ENCODE measurements at regions not wholly inside any gene's neighbourhood (a gene's known extent, or its start where the extent isn't known, plus 50 kb on each side); places are given as distances from the start of the nearest gene placed in this dataset.
"Not testable (repeated sequence)": the region's sequence is repeated elsewhere in the genome, so short reads cannot be mapped to it uniquely, and the experiment has no call there.

DNA sequence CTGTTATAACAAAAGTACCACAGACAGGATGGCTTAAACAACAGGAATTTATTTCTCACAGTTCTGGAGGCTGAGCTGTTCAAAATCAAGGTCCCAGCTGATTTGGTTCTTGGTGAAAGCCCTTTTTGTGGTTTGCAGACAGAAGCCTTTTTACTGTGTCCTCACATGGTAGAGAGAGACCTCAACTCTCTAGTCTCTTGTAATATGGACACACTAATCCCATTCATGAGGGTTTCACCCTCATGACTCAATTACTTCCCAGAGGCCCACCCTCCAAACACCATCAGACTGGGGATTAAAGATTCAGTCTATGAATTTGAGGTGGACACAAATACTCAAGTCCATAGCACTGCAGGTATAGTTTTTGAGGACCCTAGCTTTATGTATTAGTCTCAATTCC is 97.3 kb upstream of the WIPF3 start:
- not testable (repeated sequence) for DNase-seq

DNA sequence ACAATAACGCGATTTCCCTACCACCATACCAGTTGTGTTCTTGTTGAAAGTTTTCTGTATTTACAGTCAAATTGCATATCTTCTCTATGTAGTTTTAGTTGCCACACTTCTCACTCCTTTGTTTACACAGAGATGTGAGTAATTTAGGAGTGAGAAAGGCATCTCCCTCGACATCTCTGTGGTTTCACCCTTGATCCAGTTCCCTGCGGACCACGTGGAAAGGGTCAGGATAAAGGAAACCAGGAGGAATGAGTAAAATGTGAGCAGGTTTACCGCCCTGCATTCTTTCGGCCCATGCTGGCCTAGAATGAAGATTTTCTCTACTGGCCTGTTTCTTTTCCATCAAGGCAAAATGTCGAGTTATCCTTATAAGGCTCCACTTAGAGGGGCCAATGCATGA is 83.2 kb upstream of the WIPF3 start:
- DNase-seq: not testable (repeated sequence)

DNA sequence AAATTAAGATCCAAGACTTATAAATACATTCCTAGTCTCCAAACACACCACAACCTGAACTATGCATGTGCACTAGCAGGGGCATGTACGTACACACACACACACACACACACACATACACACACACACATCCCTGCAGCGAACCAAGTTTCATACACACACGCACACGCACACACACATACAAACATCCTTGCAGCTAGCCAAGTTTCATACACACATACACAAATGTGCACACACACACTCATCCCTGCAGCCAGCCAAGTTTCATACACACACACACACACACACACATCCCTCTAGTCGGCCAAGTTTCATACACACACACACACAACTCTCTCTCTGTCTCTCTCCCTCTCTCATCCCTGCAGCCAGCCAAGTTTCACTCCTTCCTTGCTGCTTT is 82.7 kb upstream of the WIPF3 start:
- DNase-seq: no peak

DNA sequence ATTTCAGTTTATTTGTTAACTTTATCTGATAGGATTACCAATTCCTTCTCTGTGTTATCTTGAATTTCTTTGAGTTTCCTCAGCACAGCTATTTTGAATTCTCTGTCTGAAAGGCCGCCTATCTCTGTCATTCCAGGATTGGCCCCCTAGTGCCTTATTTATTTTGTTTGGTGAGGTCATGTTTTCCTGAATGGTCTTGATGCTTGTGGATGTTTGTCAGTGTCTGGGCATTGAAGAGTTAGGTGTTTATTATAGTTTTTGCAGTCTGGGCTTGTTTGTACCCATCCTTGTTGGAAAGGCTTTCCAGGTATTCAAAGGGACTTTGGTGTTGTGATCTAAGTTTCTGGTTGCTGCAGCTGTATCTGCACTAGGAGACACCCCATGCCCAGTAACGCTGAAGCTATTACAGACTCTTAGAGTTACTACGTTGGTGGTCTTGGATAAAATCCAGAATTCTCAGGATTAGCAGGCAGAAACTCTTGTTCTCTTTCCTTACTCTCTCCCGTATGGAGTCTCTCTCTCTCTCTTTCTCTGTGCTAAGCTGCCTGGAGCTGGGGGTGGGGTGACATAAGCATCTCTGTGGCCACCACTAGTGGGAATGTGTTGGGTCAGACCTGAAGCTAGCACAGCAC is 76.7 kb upstream of the WIPF3 start:
- DNase-seq: not testable (repeated sequence)

DNA sequence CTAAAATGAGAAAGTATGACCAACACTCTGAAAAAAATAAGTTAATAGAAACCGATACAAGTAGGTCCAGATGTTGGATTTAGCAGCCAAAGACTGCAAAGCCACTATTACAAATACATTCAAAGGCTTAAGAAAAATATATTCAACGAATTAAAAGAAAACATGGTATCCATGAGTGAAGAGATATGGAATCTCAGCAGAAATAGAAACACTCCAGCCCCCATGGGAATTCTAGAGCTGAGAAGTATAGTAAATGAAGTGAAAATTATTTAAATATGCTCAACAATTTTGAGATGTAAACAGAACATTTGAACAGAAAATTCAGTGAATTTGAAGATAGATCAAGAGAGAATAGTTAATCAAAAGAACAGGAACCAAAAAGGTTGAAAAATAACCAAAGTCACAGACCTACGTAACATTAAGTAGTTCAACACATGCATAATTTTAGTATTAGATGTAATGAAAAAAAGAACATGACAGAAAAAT is 72.0 kb upstream of the WIPF3 start:
- no peak for DNase-seq

DNA sequence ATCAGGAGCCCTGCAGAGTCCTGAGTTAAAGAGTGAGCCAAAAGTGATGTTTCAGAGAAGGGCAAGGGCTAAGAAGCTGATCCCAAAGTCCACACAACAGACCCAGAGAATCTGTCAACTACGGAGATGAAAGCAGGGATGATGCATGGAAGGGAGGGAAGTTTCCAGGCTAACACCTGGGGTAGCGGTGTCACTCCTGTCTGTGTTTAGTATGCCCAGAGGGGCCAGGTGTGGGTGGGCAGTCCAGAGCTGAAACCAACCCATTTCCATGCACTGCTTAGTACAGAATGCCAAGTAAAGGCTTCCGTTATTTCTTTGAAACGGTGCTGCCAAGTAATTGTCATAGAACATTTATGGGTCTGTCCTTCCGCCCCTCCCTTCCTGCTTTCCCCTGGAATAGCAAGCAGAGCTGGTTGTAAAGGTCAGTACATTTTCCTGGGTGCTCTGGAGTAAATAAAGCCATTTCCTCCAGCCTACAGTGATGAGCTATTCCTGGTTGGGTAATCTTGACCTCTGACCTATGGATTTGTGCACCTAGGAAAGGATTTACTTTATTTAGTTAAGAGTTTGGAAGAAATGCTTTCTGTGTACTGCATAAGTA is 58.6 kb upstream of the WIPF3 start:
- DNase-seq: not testable (repeated sequence)

DNA sequence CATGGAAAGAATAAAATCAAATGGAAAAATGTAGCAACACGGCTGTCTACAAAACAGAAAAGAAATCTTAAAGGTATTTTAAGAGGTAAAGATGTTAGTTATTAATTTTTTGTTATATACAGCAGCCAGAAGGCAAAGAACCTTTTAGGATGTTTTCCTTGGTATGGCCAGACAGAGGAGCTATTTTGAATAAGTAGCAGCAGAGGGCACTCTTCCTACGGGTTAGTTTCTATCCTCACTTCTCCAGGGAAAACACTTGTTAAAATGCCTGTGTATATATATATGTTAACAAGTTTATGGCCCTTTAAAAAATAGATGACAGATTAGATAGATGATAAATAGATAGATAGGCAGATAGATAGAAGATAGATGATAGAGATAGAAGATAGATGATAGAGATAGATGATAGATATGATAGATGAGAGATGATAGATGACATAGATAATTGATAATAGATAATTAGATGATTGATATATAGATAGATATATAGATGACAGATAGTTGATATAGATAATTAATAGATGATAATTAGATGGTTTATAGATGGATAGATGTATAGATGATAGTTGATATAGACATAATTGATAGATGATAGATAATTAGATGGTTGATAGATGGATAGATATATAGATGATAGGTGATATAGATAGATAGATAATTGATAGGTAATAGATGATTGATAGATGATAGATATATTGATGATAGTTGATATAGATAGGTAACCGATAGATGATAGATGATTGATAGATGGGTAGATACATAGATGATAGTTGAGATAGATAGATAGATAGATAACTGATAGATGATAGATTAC is 57.8 kb upstream of the WIPF3 start:
- peak; percentile 7 for DNase-seq

DNA sequence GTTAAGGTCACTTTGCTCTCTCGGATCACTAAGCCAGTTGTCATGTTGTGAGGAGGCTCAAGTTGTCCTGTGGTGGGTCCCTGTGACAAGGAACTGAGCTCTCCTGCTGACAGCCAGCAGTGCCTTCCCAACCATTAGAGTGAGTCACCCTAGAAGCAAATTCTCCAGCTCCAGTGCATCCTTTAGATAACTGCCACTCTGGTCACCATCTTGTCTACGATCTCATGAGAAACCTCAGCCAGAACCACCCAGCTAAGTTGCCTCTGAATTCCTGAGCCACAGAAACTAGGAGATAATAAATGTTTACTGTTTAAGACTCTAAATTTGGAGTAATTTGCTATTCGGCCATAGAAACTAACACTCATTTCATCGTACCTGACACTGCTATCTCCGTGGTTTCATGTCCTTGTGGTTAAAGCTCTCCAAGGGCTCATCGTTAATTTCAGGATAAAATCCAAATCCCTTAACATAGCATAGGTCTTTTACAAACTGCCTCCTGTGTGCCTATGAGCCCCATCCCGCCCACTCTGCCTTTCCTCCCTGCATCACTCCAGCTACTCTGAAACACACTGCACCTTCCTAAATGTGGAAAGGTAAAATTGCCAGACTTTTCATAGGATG is 56.5 kb upstream of the WIPF3 start:
- DNase-seq: no peak

DNA sequence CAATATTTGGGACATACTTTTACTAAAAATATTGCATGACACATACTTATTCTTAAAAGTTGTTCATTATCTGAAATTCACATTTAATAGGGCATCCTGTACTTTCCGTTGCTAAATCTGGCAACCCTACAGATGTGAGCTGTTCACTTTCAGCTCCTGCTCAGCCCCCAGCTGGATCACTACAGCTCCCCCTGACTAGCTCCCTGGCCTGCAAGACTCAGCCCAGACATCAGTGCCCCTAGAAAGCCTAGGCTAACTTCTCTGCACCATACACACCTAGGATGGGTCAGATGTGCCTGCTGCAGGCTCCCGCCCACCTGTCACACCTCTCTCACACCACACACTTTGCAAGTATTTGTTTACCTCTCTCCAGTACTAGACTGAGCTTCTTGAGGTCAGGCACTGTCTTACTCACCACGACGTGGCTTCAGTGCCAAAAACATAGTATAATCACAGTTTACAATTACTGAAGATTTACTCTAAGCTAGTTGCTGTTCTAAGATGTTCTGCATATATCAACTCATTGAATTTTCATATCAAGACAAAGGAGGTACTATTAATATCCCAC is 55.9 kb upstream of the WIPF3 start:
- DNase-seq: not testable (repeated sequence)

DNA sequence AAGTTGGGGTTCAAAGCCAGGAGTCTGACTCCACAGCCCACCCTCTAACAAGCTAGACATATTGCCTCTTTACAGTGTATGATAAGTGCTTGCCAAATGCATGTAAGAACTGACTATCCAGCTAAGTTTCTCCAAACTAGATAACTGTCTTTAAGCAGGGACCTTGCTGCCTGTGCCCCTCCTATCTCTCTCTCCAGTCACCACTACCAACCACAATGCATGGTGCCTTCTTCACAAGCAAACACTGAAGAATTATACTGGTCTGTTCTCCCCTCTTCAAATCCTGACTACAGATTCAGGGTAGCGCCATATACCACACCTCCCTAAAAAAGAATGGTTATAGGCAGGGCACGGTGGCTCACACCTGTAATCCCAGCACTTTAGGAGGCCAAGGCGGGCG is 55.3 kb upstream of the WIPF3 start:
- not testable (repeated sequence) for DNase-seq

DNA sequence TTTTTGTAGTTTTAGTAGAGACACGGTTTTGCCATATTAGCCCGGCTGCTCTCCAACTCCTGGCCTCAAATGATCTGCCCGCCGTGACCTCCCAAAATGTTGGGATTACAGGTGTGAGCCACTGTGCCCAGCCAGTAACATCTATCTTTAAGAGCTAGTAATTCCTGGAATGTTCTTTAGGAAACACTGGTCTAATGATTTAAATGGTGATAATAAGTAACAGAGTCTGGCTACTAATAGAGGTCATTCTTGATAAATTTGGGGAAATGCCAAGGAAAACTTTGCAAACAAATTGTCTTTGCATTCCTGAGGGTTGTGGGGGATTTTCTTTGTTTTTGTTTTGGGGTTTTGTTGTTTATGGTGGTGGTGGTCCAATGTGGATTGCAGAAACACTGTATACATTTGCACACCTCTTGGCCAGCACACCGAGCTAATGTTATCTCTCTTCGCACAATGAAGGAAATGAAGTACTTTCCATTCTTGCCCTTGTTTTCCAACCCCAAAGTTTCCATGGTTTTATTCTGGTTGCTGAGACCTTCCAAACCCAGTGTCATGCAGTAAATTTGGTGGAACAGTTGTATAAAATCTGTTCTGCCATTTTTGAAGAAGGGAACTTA is 51.3 kb upstream of the WIPF3 start:
- DNase-seq: no peak

Measured in NCI-H187 treated with DMSO at 0.1 percent for 48 hours (cell line).